Natural killer cell (primary cell): ENCODE measurements at regions not wholly inside any gene's neighbourhood (a gene's known extent, or its start where the extent isn't known, plus 50 kb on each side); places are given as distances from the start of the nearest gene placed in this dataset.
"Not testable (repeated sequence)": the region's sequence is repeated elsewhere in the genome, so short reads cannot be mapped to it uniquely, and the experiment has no call there.

ENCODE experiments used
- ATAC-seq, 3 donors: fragments of 150-1000 bp in 2 of 3; fragments of 200-7000 bp in 1 of 3; cut with Tn5 transposase; 1 replicate in 1 of 3; 2 replicates in 2 of 3; pipeline ENCODE4 v1.10.0; 2021; ENCODE audit warnings: mild to moderate bottlenecking in 2 of 3, moderate library complexity in 2 of 3
- DNase-seq, 2 donors: peaks; one replicate each; pipeline versions ENCODE4 v3.0.0 to v3.0.0-alpha.2; 2013 to 2021; ENCODE audit warnings: mixed read lengths in 1 of 2
- H3K27ac ChIP-seq: one replicate; pipeline ENCODE4 v1.5.1; 2013; ENCODE audit warnings: mild to moderate bottlenecking, low read length
- H3K27me3 ChIP-seq: one replicate; pipeline ENCODE4 v1.6.1; 2013; ENCODE audit warnings: low read length; ENCODE audit not compliant: control insufficient read depth, insufficient read depth
- H3K36me3 ChIP-seq: one replicate; pipeline ENCODE4 v1.6.1; 2013; ENCODE audit warnings: low read length; ENCODE audit not compliant: control insufficient read depth, insufficient read depth
- H3K4me1 ChIP-seq: one replicate; pipeline ENCODE4 v1.6.1; 2013; ENCODE audit warnings: low read length; ENCODE audit not compliant: control insufficient read depth, insufficient read depth
- H3K4me3 ChIP-seq: one replicate; pipeline ENCODE4 v1.5.1; 2013; ENCODE audit warnings: low read length
- H3K9me3 ChIP-seq: one replicate; pipeline ENCODE4 v1.6.1; 2013; ENCODE audit warnings: low read length; ENCODE audit not compliant: control insufficient read depth, insufficient read depth
- H3K27ac Mint-ChIP-seq, 2 donors: one replicate each; pipeline ENCODE4 v1.8.0; 2022; ENCODE audit warnings: mild to moderate bottlenecking in 2 of 2, mixed read lengths in 2 of 2, moderate library complexity in 1 of 2
- H3K27me3 Mint-ChIP-seq, 2 donors: one replicate each; pipeline ENCODE4 v1.8.0; 2022; ENCODE audit warnings: low read depth in 2 of 2, mixed read lengths in 2 of 2
- H3K36me3 Mint-ChIP-seq: one replicate; pipeline ENCODE4 v1.8.0; 2022; ENCODE audit warnings: mixed read lengths
- H3K4me1 Mint-ChIP-seq, 2 donors: one replicate each; pipeline ENCODE4 v1.8.0; 2022; ENCODE audit warnings: mixed read lengths in 2 of 2
- H3K4me3 Mint-ChIP-seq: one replicate; pipeline ENCODE4 v1.8.0; 2022; ENCODE audit warnings: mild to moderate bottlenecking, moderate library complexity, mixed read lengths
- H3K9me3 Mint-ChIP-seq, 2 donors: one replicate each; pipeline ENCODE4 v1.8.0; 2022; ENCODE audit warnings: mixed read lengths in 2 of 2
- CTCF ChIP-seq: fragments of 200-600 bp; IDR thresholded peaks from one replicate; pipeline ENCODE4 v1.8.0; 2022; ENCODE audit warnings: antibody characterized with exemption
- WGBS: methylation state at CpG from one replicate; pipeline ENCODE4 v1.1.7; 2013; ENCODE audit warnings: missing lambda C conversion rate; ENCODE audit not compliant: insufficient coverage; 5-methylcytosine and 5-hydroxymethylcytosine counted together
- intact Hi-C: fragments of 100-400 bp; cut with micrococcal nuclease; formaldehyde crosslinking; loops from one replicate; pipeline ENCODE4 v1.14.2; 2022

GRCh38 chr1:199619223-199619622 lies 408.3 kb upstream of the NR5A2 start:
- H3K4me3 Mint-ChIP-seq = no peak overlapping the region
- intact Hi-C loops = no loop called here
- DNase-seq (no peak), ATAC-seq (no peak)
- no peaks in the 10 kb centered on the region for H3K4me1 ChIP-seq
- peaks cover 0 to 5% of the 10 kb centered on the region in 2 donors for H3K27me3 Mint-ChIP-seq
- H3K4me3 ChIP-seq = no peak overlapping the region
- no peaks in the 10 kb centered on the region for H3K9me3 ChIP-seq
- no peaks in the 10 kb centered on the region for H3K36me3 Mint-ChIP-seq
- 90% methylated on average over 4 of the region's 4 CpGs for WGBS
- no peaks in the 10 kb centered on the region for H3K4me1 Mint-ChIP-seq
- H3K36me3 ChIP-seq = no peaks in the 10 kb centered on the region
- no peaks in the 10 kb centered on the region for H3K27me3 ChIP-seq
- no peak overlapping the region for H3K27ac ChIP-seq
- H3K9me3 Mint-ChIP-seq = no peaks in the 10 kb centered on the region
- H3K27ac Mint-ChIP-seq = no peak overlapping the region
- no peak for TF ChIP-seq CTCF

- H3K36me3 Mint-ChIP-seq, ATAC-seq, H3K27me3 ChIP-seq, H3K27ac Mint-ChIP-seq, H3K9me3 ChIP-seq, H3K27ac ChIP-seq, H3K4me3 Mint-ChIP-seq, H3K9me3 Mint-ChIP-seq, H3K27me3 Mint-ChIP-seq, H3K4me1 ChIP-seq, intact Hi-C loops, DNase-seq, H3K4me3 ChIP-seq, H3K36me3 ChIP-seq: not testable (repeated sequence)
- H3K4me1 Mint-ChIP-seq = peaks cover 10% of the 10 kb centered on the region in 2 donors
- 100% methylated on average over 3 of the region's 3 CpGs for WGBS
Observed at GRCh38 chr1:199626228-199626627, 401.3 kb upstream of the NR5A2 start.

GRCh38 chr1:199629624-199630023 lies 397.9 kb upstream of the NR5A2 start:
- H3K4me1 ChIP-seq = no peaks in the 10 kb centered on the region
- intact Hi-C loops = no loop called here
- Mint-ChIP-seq H3K27me3 (peaks cover 11 to 12% of the 10 kb centered on the region in 2 donors), H3K9me3 (peaks cover 2 to 3% of the 10 kb centered on the region in 2 donors), H3K4me1 (peaks cover 10% of the 10 kb centered on the region in 2 donors), H3K27ac (no peak overlapping the region), H3K4me3 (no peak overlapping the region), H3K36me3 (no peaks in the 10 kb centered on the region)
- no peak overlapping the region for H3K4me3 ChIP-seq
- no peak for TF ChIP-seq CTCF
- H3K27ac ChIP-seq = no peak overlapping the region
- no peaks in the 10 kb centered on the region for H3K36me3 ChIP-seq
- 77% methylated on average over 3 of the region's 4 CpGs for WGBS
- no peaks in the 10 kb centered on the region for H3K9me3 ChIP-seq
- peak in 1 of 2 donors; percentile 10 for DNase-seq
- ATAC-seq = peak in 1 of 3 donors; percentile 35
- no peaks in the 10 kb centered on the region for H3K27me3 ChIP-seq

- no peaks in the 10 kb centered on the region for H3K27me3 ChIP-seq
- intact Hi-C loops = no loop called here
- no peaks in the 10 kb centered on the region for H3K36me3 ChIP-seq
- no peak for TF ChIP-seq CTCF
- Mint-ChIP-seq H3K27ac (no peak overlapping the region), H3K27me3 (peaks cover 11 to 33% of the 10 kb centered on the region in 2 donors), H3K4me3 (no peak overlapping the region), H3K36me3 (no peaks in the 10 kb centered on the region), H3K9me3 (peaks cover 0 to 3% of the 10 kb centered on the region in 2 donors), H3K4me1 (no peaks in the 10 kb centered on the region)
- no peaks in the 10 kb centered on the region for H3K9me3 ChIP-seq
- ATAC-seq (no peak), DNase-seq (no peak)
- H3K4me1 ChIP-seq = no peaks in the 10 kb centered on the region
- no peak overlapping the region for H3K27ac ChIP-seq
- H3K4me3 ChIP-seq = no peak overlapping the region
- WGBS = no CpG with 5 or more reads among the region's 1 CpG
Observed at GRCh38 chr1:199639453-199639852, 388.1 kb upstream of the NR5A2 start.
